HPDE6-E6E7 (cell line): ENCODE measurements at regions not wholly inside any gene's neighbourhood (a gene's known extent, or its start where the extent isn't known, plus 50 kb on each side); places are given as distances from the start of the nearest gene placed in this dataset.
"Not testable (repeated sequence)": the region's sequence is repeated elsewhere in the genome, so short reads cannot be mapped to it uniquely, and the experiment has no call there.

Source experiments
- DNase-seq: peaks from one replicate; pipeline ENCODE4 v3.0.0; 2011; ENCODE audit warnings: missing footprints; ENCODE audit errors: extremely low spot score

GRCh38 chr12:102298022-102298421 lies 100.4 kb upstream of the PMCH start:
- DNase-seq: no peak

GRCh38 chr12:102297412-102297811 lies 99.8 kb upstream of the PMCH start:
- DNase-seq: no peak

GRCh38 chr12:102294568-102294967 lies 96.9 kb upstream of the PMCH start:
- no peak for DNase-seq

- not testable (repeated sequence) for DNase-seq
Measured at GRCh38 chr12:102291498-102292440, 94.1 kb upstream of the PMCH start.

GRCh38 chr12:102289702-102290101 lies 92.1 kb upstream of the PMCH start:
- DNase-seq: not testable (repeated sequence)

- DNase-seq: no peak
Measured at GRCh38 chr12:102281231-102281630, 83.6 kb upstream of the PMCH start.

- not testable (repeated sequence) for DNase-seq
Measured at GRCh38 chr12:102255687-102256086, 58.1 kb upstream of the PMCH start.

GRCh38 chr12:102251005-102251404 lies 53.4 kb upstream of the PMCH start:
- DNase-seq: not testable (repeated sequence)

GRCh38 chr12:102249079-102249841 lies 51.6 kb upstream of the PMCH start:
- DNase-seq: peak; percentile 1
